ENCODE measurements at regions not wholly inside any gene's neighbourhood (a gene's known extent, or its start where the extent isn't known, plus 50 kb on each side); places are given as distances from the start of the nearest gene placed in this dataset.

DNA sequence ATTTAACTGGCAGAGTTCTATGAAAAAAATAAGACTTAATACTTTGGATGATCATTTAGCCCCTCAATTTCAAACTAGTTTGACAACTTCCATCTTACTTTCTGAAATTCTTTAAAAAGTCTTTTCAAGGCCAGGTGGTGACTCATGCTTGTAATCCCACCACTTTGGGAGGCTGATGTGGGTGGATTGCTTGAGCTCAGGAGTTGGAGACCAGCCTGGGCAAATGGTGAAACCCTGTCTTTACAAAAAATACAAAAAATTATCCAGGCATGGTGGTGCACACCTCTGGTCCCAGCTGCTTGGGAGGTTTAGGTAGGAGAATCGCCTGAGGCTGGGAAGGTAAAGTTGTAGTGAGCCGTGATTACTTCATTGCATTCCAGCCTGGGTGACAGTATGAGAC is 154.4 kb downstream of the TANC2 start:
- intact Hi-C loops (cut with DNase I), result no loop called here
- no peak for DNase-seq (ENCODE audit: low spot score)

DNA sequence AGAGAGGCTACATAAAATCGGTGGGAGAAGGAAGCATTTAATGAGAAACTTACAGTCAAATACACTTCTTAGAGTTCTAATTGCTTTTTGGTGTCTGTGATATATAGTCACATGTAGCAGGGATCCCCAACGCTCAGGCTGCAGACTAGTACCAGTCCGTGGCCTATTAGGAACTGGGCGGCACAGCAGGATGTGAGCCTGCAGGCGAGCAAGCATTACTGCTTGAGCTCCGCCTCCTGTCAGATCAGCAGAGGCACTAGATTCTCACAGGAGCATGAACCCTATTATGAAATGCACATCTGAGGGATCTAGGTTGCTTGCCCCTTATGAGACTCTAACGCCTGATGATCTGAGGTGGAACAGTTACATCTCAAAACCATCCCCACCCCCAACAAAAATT is 158.5 kb downstream of the TANC2 start:
- DNase-seq (ENCODE audit: low spot score), result no peak
- intact Hi-C loops (cut with DNase I), result no loop called here

DNA sequence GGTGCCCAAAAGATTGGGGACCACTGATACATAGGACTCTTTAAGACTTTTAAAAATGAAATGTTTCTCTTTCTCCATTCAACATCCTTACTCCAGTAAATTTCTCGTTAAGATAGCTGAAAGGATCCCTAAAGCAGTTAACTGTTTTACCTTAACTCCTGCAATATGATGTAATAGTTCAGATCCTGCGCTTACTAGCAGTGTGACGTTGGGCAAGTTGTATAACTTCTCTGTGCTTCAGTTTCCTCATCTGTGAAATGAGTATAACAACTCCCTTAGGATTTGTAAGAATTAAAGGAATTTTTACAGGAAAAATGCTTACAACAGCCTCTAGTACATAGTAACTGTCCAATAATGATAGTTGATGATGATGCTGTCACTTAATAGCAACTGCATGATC is 158.9 kb downstream of the TANC2 start:
- intact Hi-C loops (cut with DNase I), result no loop called here

DNA sequence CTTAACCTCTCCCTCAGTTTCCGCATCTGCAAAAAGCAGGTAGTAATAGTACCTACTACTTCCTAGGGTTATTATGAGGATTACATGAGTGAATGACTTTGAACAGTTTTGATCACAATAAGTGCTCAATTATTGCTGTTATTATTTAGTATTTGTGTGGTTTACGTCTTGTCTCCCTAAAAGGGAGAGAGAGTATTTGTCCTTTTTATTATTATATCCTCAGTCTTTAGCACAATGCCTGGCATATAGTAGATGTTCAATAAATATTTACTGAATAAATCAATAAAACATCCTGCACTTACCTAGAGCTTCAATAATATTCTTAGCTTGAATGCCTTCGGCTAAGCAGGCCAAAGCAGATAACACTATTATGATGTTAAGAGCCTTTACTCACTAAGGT is 160.0 kb downstream of the TANC2 start:
- no peak for DNase-seq (ENCODE audit: low spot score)
- intact Hi-C loops (cut with DNase I), result no loop called here

More for the DNA sequence above, 158.9 kb downstream of the TANC2 start:
- no peak for DNase-seq (ENCODE audit: low spot score)

DNA sequence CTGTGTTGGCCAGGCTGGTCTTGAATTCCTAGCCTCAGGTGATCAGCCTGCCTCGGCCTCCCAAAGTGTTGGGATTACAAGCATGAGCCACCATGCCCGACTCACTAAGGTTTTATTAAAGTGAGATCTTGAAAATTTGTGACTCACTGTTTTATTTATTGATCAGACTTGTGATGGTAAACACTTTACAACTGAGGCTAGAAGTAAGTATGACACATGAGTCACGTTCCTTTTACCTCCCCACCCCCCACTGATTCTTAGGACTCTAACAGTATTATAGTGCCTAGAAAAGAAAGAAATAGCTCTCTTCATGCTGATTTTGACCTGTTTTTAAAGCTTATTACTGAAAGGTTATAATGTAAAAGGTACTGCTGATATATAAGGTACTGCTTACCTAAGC is 160.6 kb downstream of the TANC2 start:
- intact Hi-C loops (cut with DNase I), result no loop called here
- DNase-seq (ENCODE audit: low spot score), result no peak

DNA sequence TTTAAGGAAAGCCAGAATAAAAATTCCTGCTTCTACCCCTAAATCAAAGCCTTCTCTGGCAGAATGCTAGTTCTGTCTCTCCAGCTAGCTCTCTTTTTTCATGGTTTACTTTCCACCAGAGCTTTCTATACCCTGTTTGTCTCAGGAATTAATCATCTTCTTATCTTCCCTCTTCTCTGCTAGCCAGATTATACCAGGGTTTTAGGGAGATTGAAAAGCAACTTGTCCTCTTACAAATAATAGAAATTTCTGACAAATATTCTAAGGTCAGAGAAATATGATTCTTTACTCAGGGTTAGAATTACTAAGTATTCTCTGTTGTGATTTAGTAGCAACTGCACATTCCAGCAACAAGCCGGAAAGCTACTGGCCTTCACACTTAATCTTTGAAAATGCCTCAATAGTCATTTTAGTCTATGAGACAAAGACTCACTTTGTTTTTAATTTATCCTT is 166.4 kb downstream of the TANC2 start:
- DNase-seq (ENCODE audit: low spot score), result no peak
- intact Hi-C loops (cut with DNase I), result no loop called here

DNA sequence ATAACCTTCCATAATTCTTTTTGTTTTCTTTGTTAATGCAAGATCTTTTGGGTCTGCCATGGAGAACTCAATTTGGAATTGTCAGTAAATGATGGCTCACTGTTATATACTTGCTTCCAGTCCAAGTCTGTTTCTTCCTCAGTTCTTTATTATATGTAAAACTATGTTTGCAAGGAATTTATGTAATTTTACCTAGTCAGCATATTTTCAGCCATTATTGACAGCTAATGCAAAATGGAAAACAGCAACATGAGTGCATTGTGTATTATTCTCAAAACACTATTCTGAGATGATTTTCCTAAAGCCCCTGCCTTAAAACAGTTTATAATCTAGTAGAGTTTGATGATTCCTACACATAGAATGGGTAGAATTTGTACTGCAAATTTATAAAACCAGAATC is 167.5 kb downstream of the TANC2 start:
- intact Hi-C loops (cut with DNase I), result no loop called here
- no peak for DNase-seq (ENCODE audit: low spot score)

DNA sequence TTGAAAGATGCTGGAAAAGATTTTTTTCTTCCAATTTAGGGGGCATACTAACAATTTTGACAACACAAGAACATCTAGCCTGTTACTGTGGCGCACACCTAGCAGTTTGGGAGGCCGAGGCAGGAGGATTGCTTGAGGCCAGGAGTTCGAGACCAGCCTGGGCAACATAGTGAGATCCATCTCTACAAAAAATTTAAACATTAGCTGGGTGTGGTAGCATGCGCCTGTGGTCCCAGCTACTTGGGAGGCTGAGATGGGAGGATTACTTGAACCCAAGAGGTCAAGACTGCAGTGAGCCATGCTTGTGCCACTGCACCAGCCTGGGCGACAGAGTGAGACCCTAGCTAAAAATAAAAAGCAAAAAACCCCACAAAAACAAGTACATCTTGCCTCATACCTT is 168.8 kb downstream of the TANC2 start:
- intact Hi-C loops (cut with DNase I), result no loop called here
- DNase-seq (ENCODE audit: low spot score), result no peak

DNA sequence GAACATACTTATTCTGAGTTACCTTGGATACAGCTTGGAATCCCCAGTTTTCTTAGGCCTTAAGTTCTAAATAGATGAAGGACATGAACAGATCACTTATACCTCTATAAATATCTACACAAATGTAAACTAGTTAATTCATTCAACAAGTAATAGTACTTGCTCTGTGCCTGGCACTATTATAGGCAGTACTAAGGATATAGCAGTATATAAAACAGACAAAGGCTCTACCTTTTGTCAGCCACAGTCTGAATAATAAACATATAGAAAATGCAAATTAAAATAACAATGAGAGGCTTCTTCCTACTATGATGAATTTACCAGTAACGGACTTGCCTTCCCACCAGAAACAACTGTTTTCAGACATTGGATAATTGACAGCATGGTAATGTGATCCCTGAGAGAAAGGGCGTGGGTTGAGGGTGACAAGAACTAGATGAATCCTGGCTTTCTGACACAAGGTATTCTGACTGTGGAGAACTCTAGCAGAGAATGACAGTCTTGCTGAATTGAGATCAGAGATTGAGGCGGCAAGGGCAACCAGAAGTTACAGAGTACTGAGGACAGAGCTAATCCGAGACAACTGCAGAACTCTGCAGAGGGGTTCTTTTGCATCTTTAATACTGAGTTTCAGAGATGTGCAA is 170.5 kb downstream of the TANC2 start:
- intact Hi-C loops (cut with DNase I), result no loop called here
- no peak for DNase-seq (ENCODE audit: low spot score)

DNA sequence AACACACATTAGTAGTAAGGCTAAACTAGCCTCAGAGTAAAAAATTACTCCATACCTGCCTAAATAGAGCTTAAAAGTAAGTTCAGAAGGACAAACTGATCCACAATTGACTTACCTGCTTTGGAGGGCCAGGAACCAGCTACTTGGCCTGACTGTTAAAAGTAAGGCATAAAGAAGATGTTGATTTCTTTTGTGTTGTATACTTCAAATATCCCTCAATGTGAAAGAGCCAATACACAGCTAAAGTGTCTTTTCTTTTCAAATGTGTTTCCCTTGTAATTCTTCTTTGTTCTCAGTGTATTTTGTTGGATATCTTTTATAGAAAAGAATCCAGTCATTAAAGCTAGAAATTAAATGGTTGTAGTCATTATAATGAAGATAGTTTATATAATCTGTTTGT is 171.1 kb downstream of the TANC2 start:
- DNase-seq (ENCODE audit: low spot score), result no peak
- intact Hi-C loops (cut with DNase I), result no loop called here

DNA sequence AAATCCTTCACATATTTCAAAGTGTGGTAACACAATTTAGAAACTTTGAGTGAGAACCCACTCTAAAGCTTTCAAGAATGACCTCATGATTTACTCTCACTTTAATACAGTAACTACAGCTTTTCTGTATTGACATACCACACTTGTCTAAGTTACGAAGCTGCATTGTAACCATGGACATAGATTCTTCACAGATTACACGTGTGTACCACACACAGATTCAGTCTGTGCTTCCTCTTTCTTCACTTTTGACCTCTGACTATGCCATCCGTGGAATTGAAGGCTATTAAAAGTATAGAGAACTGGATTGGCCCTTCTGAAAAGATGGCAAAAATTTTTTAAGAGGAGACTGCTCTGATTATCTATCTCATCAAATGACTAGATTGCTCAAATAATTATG is 172.7 kb downstream of the TANC2 start:
- DNase-seq (ENCODE audit: low spot score), result no peak
- intact Hi-C loops (cut with DNase I), result no loop called here

DNA sequence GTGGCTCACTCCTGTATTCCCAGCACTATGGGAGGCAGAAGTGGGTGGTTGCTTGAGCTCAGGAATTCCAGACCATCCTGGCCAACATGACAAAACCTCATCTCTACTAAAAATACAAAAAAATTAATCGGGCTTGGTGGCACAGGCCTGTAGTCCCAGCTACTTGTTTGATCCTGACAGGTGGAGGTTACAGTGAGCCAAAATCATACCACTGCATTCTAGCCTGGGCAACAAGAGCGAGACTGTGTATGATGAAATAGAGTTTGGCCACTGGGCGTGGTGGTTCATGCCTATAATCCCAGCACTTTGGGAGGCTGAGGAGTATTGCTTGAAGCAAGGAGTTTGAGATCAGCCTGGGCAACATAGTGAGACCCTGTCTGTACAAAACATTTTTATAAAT is 173.3 kb downstream of the TANC2 start:
- intact Hi-C loops (cut with DNase I), result no loop called here

DNA sequence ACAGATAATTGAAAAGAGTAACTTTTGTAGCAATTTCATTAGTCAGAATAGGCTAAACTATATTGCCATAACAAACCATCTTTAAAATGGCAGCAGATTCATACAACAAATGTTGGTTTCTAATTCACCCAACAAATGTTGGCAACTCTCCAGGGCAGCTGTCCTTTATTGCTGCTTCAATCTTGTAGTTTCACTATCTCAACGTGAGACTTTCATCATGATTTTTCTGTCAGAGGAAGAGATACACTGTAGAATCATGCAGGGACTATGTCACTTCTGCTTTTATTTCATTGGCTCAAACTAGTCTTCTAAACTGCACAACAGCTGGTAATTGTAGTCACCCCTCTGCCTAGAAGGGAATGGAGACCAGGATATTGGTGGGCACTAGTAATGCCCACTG is 174.2 kb downstream of the TANC2 start:
- intact Hi-C loops (cut with DNase I), result no loop called here
- DNase-seq (ENCODE audit: low spot score), result no peak

More for the DNA sequence above, 173.3 kb downstream of the TANC2 start:
- DNase-seq (ENCODE audit: low spot score), result no peak

DNA sequence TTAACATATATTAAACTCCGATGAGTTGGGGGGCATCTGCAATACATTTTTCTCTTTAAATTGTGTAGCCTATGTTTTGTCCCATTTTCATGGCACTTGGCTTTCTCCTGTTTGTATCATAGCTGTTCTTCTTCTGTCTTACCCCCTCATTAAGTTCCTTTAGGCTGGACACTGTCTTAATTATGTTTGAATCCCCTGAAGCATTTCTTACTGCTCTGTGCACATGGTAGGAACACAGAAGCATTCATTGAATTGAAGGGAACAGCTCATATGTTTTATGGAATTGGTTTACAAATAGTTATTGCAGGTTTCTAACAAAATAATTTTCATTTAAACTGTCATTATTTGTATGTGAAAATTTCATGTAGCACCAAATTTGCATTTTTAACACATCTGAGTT is 176.8 kb downstream of the TANC2 start:
- no peak for DNase-seq (ENCODE audit: low spot score)
- intact Hi-C loops (cut with DNase I), result no loop called here

DNA sequence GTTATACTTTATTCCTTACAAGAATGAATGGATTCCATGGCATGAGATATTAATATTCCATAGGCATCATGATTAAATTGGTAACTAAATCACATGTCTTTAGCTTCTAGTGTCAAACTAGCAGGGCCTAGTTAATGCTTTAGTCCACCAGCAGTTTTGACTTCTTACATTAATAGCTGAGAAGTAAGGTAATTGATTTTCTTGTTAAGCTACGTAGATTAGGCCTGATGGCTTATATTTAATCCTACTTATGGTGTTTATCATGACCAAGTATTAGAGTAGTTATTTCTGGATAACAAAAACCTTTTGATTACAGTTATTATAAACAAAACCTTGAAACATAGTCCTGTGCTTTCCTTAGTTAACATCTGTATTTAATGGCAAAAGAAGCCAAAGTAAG is 184.5 kb downstream of the TANC2 start:
- intact Hi-C loops (cut with DNase I), result no loop called here
- DNase-seq (ENCODE audit: low spot score), result no peak

DNA sequence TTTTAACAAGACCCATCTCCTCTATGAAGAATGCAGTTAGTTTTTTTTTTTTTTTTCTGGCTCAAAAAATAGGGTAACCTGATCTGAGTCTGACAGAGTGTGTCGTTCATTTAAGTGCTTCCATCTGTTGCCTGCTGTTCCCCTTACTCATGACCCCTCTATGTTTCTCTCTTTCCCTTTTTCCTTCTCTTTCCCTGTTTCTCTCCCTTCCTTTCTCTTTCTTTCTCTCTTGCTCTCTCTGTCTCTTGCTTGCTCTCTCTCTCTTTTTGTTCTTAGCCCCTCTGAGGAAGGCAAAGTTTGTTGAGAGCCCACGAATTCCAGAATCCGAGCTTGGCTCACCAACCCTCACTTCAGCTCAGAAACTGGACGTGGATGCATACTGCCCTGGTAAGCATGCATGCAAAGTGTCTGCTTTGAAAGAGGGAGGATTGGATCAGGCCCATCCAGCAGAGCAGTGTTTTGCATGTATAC is 185.0 kb downstream of the TANC2 start:
- intact Hi-C loops (cut with DNase I), result no loop called here
- no peak for DNase-seq (ENCODE audit: low spot score)

DNA sequence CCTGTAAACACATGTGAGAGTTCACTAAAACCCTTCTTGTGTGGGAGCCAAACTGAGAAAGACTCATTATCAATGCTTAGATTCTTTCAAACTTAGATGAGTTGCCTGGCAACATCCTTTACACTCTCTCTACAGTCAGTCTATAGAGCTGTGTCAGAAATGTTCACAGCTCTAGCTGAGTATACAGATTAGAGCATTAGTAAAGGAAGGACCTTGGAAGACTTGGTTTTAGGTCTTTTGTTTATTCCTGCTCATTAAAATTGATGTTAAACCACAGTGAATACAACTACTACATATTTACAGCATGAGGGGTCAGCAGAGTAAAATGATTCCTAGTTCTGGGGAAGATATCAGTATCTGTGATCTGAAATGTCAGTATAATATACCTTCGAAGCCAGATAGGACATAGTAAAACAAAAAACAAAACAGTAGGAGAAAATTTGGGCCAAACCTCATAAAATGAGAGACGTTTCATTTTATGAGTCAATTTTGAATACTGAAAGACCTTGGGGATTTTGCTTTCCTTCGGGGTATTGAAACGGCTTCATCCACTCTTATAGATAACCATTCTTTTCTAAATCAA is 186.0 kb downstream of the TANC2 start:
- intact Hi-C loops (cut with DNase I), result no loop called here
- DNase-seq (ENCODE audit: low spot score), result no peak

DNA sequence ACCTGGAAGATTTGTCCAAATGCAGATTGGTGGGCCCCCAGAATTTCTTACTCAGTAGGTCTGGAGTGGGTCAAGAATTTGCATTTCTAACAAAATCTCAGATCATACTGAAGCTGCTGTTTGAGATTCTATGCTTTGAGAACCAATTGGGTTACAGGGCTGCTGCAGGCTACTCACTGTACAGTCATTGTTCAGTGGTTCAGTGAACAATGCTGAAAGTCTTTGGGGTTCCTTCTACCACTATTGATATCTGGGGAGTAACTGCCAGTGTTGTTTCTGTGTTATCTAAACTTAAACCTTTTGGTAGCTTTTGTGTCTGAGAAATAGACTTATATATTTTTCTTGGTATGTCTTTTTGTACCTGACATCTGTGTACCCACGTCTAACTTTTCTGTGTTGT is 187.5 kb downstream of the TANC2 start:
- intact Hi-C loops (cut with DNase I), result no loop called here
- no peak for DNase-seq (ENCODE audit: low spot score)

DNA sequence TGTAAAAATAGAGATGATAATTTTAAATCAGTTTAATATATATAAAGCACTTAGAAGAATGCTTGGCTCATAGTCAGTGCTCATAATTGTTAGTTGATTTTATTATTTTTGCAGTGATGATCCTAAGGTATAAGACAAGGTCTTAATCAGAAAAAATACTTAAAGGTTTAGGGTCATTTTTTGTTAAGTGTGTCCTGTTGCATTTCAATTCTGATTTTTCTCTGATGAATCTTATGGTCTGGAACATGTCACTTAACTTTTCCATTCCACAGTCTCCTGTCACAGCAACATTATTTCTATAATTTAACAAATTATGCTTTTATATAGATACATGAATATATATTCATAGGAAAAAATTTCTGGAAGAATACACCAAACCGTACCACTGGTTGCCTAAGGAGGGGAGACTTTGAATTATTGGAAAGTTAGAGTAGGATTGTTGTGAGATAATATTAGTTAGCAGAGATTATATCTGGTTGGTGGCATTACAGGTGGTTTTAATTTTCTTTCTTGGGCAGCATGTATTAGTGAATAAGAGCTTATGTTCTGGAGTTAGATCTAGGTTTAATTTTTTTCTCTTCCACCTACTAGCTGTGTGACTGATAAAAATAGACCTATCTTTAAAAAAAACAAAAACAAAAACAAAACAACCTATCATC is 188.7 kb downstream of the TANC2 start:
- no peak for DNase-seq (ENCODE audit: low spot score)
- intact Hi-C loops (cut with DNase I), result no loop called here

DNA sequence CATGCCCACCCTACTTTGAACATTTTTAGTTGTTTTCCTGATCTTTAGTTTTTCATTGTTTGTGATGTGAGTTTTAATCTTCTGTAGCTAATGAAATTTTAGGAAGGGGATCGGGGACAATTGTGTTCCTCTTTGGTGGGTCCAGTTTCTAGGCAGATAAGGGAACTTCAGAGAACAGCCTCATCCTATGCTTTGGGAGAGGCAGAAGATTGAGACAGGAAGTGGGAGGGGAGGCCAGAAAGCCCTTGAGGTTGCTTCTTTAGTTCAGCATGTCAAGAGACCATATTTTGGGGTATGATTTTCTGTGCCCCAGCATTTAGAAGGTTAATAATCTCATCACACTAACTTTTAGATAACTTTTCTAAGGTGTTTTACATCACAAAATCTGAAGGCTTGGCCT is 191.0 kb downstream of the TANC2 start:
- intact Hi-C loops (cut with DNase I), result no loop called here

DNA sequence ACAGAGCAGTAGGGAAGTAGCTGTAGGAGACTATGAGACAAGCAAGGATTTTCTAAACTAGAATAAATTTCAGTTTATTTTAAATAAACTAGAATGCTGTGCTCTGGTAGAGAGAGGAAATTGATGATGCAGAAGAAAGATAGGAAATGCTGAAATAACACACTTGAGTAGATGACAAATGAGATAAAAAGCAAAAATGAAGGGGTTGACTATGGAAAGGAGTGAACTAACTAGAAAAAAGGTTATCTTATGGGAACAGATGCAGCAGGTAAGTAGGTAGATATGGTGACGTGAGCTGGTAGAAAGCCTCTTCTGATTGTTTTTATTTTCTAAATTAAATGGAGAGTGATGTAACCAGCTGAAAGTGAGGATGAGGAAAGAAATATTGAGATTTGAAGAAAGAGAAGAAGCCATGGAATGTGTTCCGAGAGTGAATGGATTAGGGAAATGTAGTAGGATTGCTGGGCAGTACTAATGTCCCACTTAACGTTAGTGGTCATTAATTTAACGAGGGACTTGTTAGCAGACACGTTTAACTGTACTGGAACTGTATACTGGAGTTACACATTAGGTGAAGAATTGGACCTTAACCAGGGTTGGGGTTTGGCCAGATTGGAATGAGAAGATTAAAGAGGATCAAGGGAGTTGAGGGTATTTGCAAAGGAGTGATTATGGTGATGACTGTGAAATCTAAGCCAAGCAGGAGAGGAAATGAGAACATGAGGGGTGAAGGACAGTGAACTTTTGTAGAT is 196.5 kb downstream of the TANC2 start:
- DNase-seq (ENCODE audit: low spot score), result no peak
- intact Hi-C loops (cut with DNase I), result no loop called here

More for the DNA sequence above, 191.0 kb downstream of the TANC2 start:
- no peak for DNase-seq (ENCODE audit: low spot score)
